OCI-LY1 (cell line): ENCODE measurements at regions not wholly inside any gene's neighbourhood (a gene's known extent, or its start where the extent isn't known, plus 50 kb on each side); places are given as distances from the start of the nearest gene placed in this dataset.

ENCODE experiments used
- CTCF ChIP-seq: fragments of 200-600 bp; sonication (generic), shearing (Covaris generic); IDR thresholded peaks from 2 replicates; pipeline ENCODE4 v1.5.1; 2017; ENCODE audit warnings: mild to moderate bottlenecking, antibody characterized with exemption, low read length, moderate library complexity, mixed read lengths
- EZH2 ChIP-seq: fragments of 200-600 bp; sonication (generic), shearing (Covaris generic); IDR thresholded peaks from 2 replicates; pipeline ENCODE4 v1.8.0; 2017; ENCODE audit warnings: borderline replicate concordance, mixed run types, mild to moderate bottlenecking, antibody characterized with exemption, low read length, moderate library complexity, mixed read lengths

- TF ChIP-seq CTCF (no peak), EZH2 (no peak)
Measured at GRCh38 chr5:117266280-117266679, 691.7 kb upstream of the SEMA6A start.
